ENCODE measurements at regions not wholly inside any gene's neighbourhood (a gene's known extent, or its start where the extent isn't known, plus 50 kb on each side); places are given as distances from the start of the nearest gene placed in this dataset.

GRCh38 chr18:67633939-67634338, 117.4 kb upstream of the DSEL start:
- no peak for ATAC-seq

- no peak for ATAC-seq
Observed at GRCh38 chr18:67621906-67622305, 105.4 kb upstream of the DSEL start.

DNA sequence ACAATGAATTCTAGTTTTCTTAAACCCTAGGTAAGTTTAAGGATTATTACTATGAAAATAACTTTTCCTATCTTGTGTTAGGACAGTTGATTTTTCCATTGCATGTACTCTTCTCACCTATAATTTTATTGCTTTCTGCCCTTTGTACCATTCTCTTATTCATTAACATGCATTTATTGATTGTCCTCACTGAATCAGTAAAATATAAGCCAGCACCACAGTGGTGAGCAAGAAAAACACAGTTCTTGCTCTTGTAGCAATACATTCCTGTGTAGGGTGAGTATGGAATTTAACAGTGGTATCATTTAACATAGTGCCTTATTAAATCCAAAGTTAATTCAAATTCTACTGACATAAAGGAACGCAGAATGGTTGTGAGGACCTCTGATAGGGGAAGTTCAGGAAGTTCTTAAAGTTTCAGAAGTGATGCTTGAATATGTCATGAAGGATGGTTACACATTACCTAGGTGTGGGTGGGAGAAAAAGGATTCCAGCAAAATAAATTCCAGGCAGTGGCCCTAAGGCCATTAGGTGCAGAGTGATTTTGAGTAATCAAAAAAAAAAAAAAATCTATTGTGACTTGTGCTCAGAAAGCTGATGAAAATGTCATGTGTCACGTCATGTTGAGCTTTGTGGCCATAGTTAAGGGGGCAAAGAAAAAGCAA, 104.7 kb upstream of the DSEL start:
- no peak for ATAC-seq

DNA sequence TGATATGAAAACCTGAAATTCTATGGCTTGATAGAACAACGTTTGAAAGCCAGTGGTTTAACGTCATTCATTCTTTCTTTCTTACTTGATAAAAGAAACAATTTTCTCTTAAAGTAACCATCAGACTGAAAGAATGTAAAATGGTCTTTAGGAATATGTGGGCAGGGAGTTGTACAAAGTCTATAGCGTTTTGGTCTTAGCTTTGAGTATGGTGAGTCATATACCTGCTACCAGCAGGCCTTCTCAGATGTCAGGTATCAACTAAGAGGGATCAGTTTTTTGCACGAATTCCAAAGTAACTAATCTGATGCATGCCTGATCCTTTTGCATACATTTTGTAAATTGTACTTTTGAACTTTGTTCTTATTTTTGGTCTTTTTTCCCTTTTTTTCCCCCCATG, 101.5 kb upstream of the DSEL start:
- ATAC-seq, result no peak

- no peak for ATAC-seq
Observed at GRCh38 chr18:67615876-67616275, 99.4 kb upstream of the DSEL start.

GRCh38 chr18:67613731-67614130, 97.2 kb upstream of the DSEL start:
- no peak for ATAC-seq

DNA sequence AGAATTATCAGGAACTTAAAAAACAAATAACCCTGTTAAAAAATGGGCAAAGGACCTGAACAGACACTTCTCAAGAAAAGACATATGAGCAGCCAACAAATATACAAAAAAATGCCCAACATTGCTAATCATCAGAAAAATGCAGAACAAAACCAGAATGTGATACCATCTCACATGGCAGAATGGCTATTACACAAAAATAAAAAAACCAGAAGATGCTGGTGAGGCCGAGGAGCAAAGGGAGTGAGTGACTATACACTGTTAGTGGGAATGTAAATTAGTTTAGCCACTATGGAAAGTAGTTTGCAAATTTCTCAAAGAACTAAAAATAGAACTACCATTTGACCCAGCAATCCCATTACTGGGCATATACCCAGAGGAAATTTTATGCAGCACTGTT, 95.8 kb upstream of the DSEL start:
- no peak for ATAC-seq

- ATAC-seq, result no peak
Observed at GRCh38 chr18:67608615-67609273, 92.2 kb upstream of the DSEL start.

GRCh38 chr18:67608191-67608590, 91.7 kb upstream of the DSEL start:
- ATAC-seq, result no peak

DNA sequence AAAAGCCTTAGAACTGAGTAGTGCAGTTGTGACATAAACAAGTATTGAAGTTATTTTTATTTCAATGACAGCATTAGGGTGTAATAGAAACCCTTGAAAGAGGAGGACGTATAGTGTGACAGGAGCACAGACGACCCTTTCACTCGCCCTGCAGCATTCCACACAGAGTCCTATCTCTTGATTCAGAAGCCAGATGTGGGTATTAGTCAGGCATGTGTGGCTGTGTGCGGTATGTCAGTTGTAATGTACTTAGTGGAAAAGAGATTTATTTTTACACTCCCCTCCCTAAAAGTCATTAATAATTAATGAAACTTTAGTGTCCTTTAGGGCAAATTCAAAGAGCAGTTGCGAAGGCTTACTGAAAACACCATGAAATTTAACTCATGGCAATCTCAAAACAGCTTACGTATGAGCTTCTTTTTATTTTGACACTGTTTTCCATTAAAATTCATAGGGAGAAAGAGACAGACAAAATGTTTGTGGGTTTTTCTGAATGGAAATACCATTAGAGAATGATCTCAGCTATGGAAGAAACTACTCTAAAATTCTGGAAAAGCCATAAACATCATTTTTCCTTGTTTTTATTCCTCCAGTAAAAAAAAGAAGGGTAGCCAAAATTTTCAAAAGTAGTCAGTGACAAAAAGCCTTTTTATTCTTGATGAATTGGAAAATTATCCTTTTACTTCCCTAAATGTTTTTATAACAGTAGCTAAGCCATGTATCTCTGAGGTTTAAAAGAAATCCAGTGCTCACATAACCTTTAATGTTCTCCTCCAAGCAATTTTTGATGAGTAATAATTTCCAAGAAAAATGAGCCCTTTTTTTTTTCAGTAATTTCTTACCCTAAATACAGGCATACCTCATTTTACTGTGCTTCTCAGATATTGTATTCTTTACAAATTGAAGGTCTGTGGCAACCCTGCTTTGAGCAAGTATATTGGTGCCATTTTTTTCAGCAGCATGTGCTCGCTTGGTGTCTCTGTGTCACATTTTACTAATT, 84.0 kb upstream of the DSEL start:
- ATAC-seq, result no peak

DNA sequence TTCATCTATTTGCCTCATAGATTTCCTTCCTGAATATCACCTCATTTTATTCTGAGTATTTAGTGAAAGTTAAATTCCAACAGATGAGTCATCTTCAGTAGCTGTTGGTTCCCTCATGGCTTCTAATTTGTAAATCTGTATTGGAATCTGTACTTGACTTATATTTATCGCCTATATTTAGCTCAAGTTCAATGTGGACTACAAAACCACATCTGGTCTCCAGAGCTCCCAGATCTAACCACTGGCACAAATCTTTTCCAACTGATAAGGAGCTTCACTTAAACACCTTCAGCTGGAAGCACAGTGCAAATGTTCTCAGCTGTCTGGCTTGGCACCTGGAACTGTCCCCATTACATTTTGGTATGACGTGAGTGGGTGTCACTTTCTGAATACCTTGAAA, 82.8 kb upstream of the DSEL start:
- ATAC-seq, result no peak

DNA sequence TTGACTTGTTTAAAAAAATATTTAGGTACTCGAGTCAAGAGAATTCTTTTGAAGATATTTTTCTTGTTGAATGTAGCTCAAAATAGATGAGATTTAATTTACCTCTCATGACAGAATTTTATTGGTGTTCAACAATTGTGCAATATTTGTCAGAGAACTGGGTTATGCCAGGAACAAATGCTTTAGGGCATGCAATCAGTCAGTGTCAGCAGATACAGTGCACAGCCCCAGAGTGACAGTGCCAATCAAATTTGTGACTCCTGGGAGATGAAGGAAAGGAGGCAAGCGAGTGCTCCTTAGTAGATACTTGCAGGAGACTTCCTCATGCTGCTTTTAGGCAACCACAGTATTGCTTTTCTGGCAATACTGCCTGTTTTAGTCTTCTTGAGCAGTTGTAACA, 81.2 kb upstream of the DSEL start:
- no peak for ATAC-seq

GRCh38 chr18:67596003-67596402, 79.5 kb upstream of the DSEL start:
- ATAC-seq, result no peak

DNA sequence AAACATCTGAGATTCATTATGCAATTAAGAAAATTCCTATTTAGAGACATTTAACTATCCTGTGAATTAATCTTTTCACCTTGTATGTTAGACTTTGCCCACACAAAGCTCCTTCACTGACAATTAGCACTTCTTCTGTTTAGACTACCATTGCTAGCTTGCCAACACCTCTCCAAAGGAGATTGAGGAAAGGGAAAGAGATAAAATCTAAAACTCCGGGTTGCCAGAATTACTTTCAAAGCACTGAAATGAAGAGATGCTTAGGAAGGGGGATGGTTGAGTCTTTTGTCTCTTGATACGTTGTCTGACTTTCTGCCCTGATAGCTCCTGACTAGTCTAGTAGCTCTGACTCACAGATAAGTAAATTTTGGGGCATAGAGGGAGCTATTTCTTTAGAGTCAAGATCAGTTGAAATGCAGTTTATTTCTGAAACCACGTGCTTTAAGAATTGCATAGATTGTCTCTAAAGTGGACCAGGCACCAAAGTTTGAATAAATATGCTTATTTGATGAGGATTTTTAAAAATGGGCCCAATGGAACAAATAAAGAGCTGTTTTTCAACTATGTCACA, 74.1 kb upstream of the DSEL start:
- ATAC-seq, result no peak

DNA sequence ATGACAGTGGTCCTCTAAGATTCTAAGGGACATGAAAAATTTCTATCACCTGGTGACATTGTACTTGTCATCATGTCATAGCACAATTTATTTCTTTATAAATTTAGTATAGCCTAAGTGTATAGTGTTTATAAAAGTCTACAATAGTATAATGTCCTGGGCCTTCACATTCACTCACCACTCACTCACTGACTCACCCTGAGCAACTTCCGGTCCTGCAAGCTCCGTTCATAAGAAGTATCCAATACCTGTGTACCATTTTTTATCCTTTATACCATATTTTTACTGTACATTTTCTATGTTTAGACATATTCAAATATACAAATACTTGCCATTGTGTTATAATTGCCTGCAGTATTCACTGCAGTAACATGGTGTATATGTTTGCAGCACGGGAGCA, 72.8 kb upstream of the DSEL start:
- ATAC-seq, result no peak

- ATAC-seq, result no peak
Observed at GRCh38 chr18:67586101-67586500, 69.6 kb upstream of the DSEL start.

GRCh38 chr18:67583621-67584020, 67.1 kb upstream of the DSEL start:
- ATAC-seq, result no peak

GRCh38 chr18:67582488-67582887, 66.0 kb upstream of the DSEL start:
- ATAC-seq, result no peak

DNA sequence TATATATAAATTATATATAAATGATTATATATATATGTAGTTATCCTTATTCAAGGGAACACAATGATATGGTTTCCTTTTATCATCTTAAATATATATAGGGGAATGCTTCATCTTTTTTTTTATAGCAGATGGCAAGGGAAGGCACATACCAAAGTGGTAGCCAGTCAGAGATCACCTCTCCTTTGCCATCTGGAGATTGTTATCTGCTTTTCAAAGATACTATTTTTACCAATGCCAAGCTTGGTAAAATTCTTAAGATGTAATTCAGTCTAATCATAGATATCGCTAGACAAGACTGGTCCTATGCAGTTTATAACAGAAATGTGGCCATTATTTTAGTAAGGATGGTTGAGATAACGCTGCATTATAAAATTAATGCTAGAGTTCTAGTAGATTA, 64.7 kb upstream of the DSEL start:
- no peak for ATAC-seq

DNA sequence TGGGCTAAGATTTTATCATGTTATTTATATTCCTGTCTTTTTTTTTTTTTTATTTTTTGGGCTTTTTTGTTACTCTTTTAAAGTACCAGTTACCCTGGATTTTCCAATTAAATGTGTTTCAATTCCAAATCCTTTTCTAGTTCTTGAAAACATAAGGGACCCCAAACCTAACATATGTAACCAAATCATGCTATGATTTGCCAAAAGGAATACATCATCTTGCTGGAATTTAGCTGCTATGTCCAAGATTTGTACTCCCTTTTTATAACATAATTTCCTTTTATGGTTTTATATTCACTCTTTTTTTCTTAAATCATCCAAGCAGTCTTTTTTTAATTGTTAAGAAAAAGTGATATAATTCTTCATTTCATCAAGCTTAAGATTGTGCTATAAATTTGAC, 60.9 kb upstream of the DSEL start:
- no peak for ATAC-seq

GRCh38 chr18:67574749-67575148, 58.2 kb upstream of the DSEL start:
- ATAC-seq, result no peak

DNA sequence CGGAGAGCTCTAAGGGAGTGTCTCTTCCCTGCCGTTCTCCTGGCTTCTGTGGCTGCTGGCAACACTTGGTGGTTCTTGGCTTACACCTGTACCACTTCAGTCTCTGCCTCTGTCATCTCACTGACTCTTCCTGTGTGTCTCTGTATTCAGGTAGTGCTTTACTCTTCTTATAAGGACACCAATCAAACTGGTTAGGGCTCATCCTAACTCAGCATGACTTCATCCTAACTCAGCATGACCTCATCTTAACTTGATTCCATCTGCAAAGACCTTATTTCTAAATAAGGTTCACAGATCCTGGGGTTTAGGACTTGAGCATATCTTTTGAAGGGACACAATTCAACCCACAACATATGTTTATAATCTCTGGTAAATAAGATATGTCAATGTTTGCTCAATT, 51.6 kb upstream of the DSEL start:
- no peak for ATAC-seq
